Keratinocyte (primary cell): ENCODE measurements at regions not wholly inside any gene's neighbourhood (a gene's known extent, or its start where the extent isn't known, plus 50 kb on each side); places are given as distances from the start of the nearest gene placed in this dataset.

Experiments
- CTCF ChIP-seq, 3 experiments: IDR thresholded peaks in 1 of 3; conservative IDR thresholded peaks in 1 of 3; optimal IDR thresholded peaks in 1 of 3; 2 replicates in 2 of 3; 3 replicates in 1 of 3; pipeline versions ENCODE3 to v1.5.1; 2011; ENCODE audit warnings: low read length in 3 of 3, mild to moderate bottlenecking in 3 of 3, moderate library complexity in 2 of 3, control low read depth in 1 of 3, inconsistent platforms in 1 of 3; ENCODE audit not compliant: insufficient read depth in 2 of 3; ENCODE audit errors: extremely low read depth in 1 of 3
- EZH2 ChIP-seq: IDR thresholded peaks from one replicate; pipeline ENCODE4 v1.6.1; 2012; ENCODE audit warnings: inconsistent platforms, mild to moderate bottlenecking, low read length, moderate library complexity

- TF ChIP-seq CTCF (optimal IDR thresholded peaks at IDR 0.05 in 1 of 3, IDR thresholded peaks at IDR 0.05 in 1 of 3, conservative IDR thresholded peaks at IDR 0.05 in 1 of 3; ENCODE audit: extremely low read depth in 1 of 3, insufficient read depth in 2 of 3, low read length in 3 of 3) (no peak), EZH2 (no peak)
Observed at GRCh38 chr3:13132281-13132680, 59.1 kb upstream of the IQSEC1 start.
